SK-N-SH (cell line): ENCODE measurements at regions not wholly inside any gene's neighbourhood (a gene's known extent, or its start where the extent isn't known, plus 50 kb on each side); places are given as distances from the start of the nearest gene placed in this dataset.

ENCODE experiments used
- CTCF ChIA-PET: fragments of 300-600, 350-600 bp; formaldehyde crosslinking; extraction: SDS; loops from one replicate; lab custom pipeline; 2021; lab: Yijun Ruan, JAX
- POLR2A ChIA-PET: fragments of 350-600 bp; sonication (Branson Sonifier 250); formaldehyde crosslinking; extraction: SDS; loops from one replicate; lab custom pipeline; 2020; ENCODE audit warnings: antibody characterized with exemption, inconsistent platforms; lab: Yijun Ruan, JAX
- DNase-seq: peaks from one replicate; pipeline ENCODE4 v3.0.0; 2012
- H2AFZ ChIP-seq: fragments of 200-600 bp; sonication (generic); 2 replicates; pipeline ENCODE4 v1.8.1; 2016; ENCODE audit warnings: antibody characterized with exemption, mild to moderate bottlenecking, low read depth
- H3F3A ChIP-seq: fragments of 200-600 bp; sonication (generic); replicated peaks from 2 replicates; pipeline ENCODE3; 2016; ENCODE audit warnings: antibody characterized with exemption, mild to moderate bottlenecking; ENCODE audit not compliant: insufficient read depth
- H3K27ac ChIP-seq, 2 experiments: fragments of 200-500 bp in 1 of 2; fragments of 200-600 bp in 1 of 2; sonication (Bioruptor generic) in 1 of 2; sonication (generic), shearing (Covaris generic) in 1 of 2; 2 replicates each; pipeline versions ENCODE4 v1.5.1 to v1.6.1; 2014 to 2016; ENCODE audit warnings: low read depth in 2 of 2, inconsistent platforms in 1 of 2, low read length in 1 of 2, mild to moderate bottlenecking in 1 of 2, mixed read lengths in 1 of 2
- H3K27me3 ChIP-seq: fragments of 200-600 bp; sonication (generic), shearing (Covaris generic); 2 replicates; pipeline ENCODE4 v1.6.1; 2016; ENCODE audit warnings: mixed run types; ENCODE audit not compliant: insufficient read depth
- H3K36me3 ChIP-seq, 2 experiments: fragments of 200-500 bp in 1 of 2; fragments of 200-600 bp in 1 of 2; sonication (Bioruptor generic) in 1 of 2; sonication (generic) in 1 of 2; replicated peaks in 1 of 2; 2 replicates each; pipeline versions ENCODE3 to v1.5.1; 2014 to 2016; ENCODE audit warnings: low read length in 1 of 2, mild to moderate bottlenecking in 1 of 2; ENCODE audit not compliant: insufficient read depth in 2 of 2, control insufficient read depth in 1 of 2
- H3K4me1 ChIP-seq, 2 experiments: fragments of 200-500 bp in 1 of 2; fragments of 200-600 bp in 1 of 2; sonication (Bioruptor generic) in 1 of 2; sonication (generic), shearing (Covaris generic) in 1 of 2; 2 replicates each; pipeline versions ENCODE4 v1.5.1 to v1.6.1; 2014 to 2016; ENCODE audit warnings: low read depth in 1 of 2, low read length in 1 of 2, mixed run types in 1 of 2; ENCODE audit not compliant: insufficient read depth in 2 of 2, control insufficient read depth in 1 of 2
- H3K4me2 ChIP-seq: fragments of 200-600 bp; sonication (generic), shearing (Covaris generic); 2 replicates; pipeline ENCODE4 v1.6.1; 2017; ENCODE audit warnings: mixed run types
- H3K4me3 ChIP-seq, 2 experiments: fragments of 200-500 bp in 1 of 2; fragments of 200-600 bp in 1 of 2; sonication (Bioruptor generic) in 1 of 2; sonication (generic), shearing (Covaris generic) in 1 of 2; 2 replicates each; pipeline versions ENCODE4 v1.5.1 to v1.8.1; 2014 to 2016; ENCODE audit warnings: low read depth in 2 of 2, inconsistent platforms in 1 of 2, low read length in 1 of 2, mild to moderate bottlenecking in 1 of 2, mixed read lengths in 1 of 2, moderate library complexity in 1 of 2
- H3K79me2 ChIP-seq: fragments of 200-600 bp; sonication (generic); 2 replicates; pipeline ENCODE4 v1.8.1; 2017; ENCODE audit warnings: mild to moderate bottlenecking; ENCODE audit not compliant: insufficient read depth
- H3K9ac ChIP-seq: fragments of 200-600 bp; sonication (generic); 2 replicates; pipeline ENCODE4 v1.6.1; 2017; ENCODE audit warnings: mixed run types
- H3K9me2 ChIP-seq: fragments of 200-600 bp; sonication (generic); 2 replicates; pipeline ENCODE4 v1.6.1; 2017; ENCODE audit warnings: mixed run types
- H3K9me3 ChIP-seq: fragments of 200-600 bp; sonication (generic); 2 replicates; pipeline ENCODE4 v1.6.1; 2017; ENCODE audit warnings: mixed run types, mild to moderate bottlenecking, moderate library complexity
- H4K20me1 ChIP-seq: fragments of 200-600 bp; sonication (generic); 2 replicates; pipeline ENCODE4 v1.6.1; 2017; ENCODE audit warnings: mild to moderate bottlenecking, mixed run types; ENCODE audit not compliant: insufficient read depth
- CHD2 ChIP-seq: fragments of 150-350 bp; IDR thresholded peaks from 2 replicates; pipeline ENCODE4 v1.6.1; 2018; ENCODE audit warnings: low read length; ENCODE audit not compliant: partially characterized antibody
- EP300 ChIP-seq, 2 experiments: IDR thresholded peaks; 2 replicates each; pipeline versions ENCODE4 v1.4.0 to v1.6.1; 2012; ENCODE audit warnings: borderline replicate concordance in 1 of 2, low read depth in 1 of 2, low read length in 1 of 2
- FOSL2 ChIP-seq: IDR thresholded peaks from 2 replicates; pipeline ENCODE4 v1.4.0; 2012; ENCODE audit warnings: low read depth, mild to moderate bottlenecking, moderate library complexity, borderline replicate concordance
- FOXJ3 ChIP-seq: sonication (generic); formaldehyde crosslinking; IDR thresholded peaks from 2 replicates; pipeline ENCODE4 v1.5.1; 2020; ENCODE audit warnings: mild to moderate bottlenecking, missing genetic modification reagents
- GABPA ChIP-seq: IDR thresholded peaks from 2 replicates; pipeline ENCODE4 v1.4.0; 2012; ENCODE audit warnings: low read depth, mild to moderate bottlenecking
- GATA2 ChIP-seq: sonication (generic); formaldehyde crosslinking; IDR thresholded peaks from 2 replicates; pipeline ENCODE4 v1.5.0; 2020; ENCODE audit warnings: mild to moderate bottlenecking, missing genetic modification reagents
- JUND ChIP-seq: IDR thresholded peaks from 2 replicates; pipeline ENCODE4 v1.4.0; 2012
- NRF1 ChIP-seq: IDR thresholded peaks from 2 replicates; pipeline ENCODE4 v1.6.1; 2012; ENCODE audit warnings: low read depth, mild to moderate bottlenecking, low read length
- POLR2AphosphoS5 ChIP-seq: IDR thresholded peaks from 2 replicates; pipeline ENCODE4 v1.6.1; 2012; ENCODE audit warnings: low read depth, low read length
- RAD21 ChIP-seq: IDR thresholded peaks from 2 replicates; pipeline ENCODE4 v1.6.1; 2012; ENCODE audit warnings: mild to moderate bottlenecking, low read length
- RFX5 ChIP-seq: IDR thresholded peaks from 2 replicates; pipeline ENCODE4 v1.6.1; 2012; ENCODE audit warnings: mild to moderate bottlenecking, improper control_type of control experiment, low read length
- TCF12 ChIP-seq: IDR thresholded peaks from 2 replicates; pipeline ENCODE4 v1.4.0; 2012
- TEAD4 ChIP-seq: IDR thresholded peaks from 2 replicates; pipeline ENCODE4 v1.4.0; 2012; ENCODE audit warnings: mild to moderate bottlenecking, borderline replicate concordance; ENCODE audit not compliant: insufficient read depth
- WGBS: methylation state at CpG from one replicate; pipeline ENCODE4 v1.1.6; 2017; ENCODE audit warnings: low lambda C conversion rate; 5-methylcytosine and 5-hydroxymethylcytosine counted together
- TF ChIP-seq, protein P1 (sequence below): IDR thresholded peaks from 2 replicates; pipeline ENCODE4 v1.4.0; 2012; ENCODE audit warnings: low read depth, borderline replicate concordance
- TF ChIP-seq, protein P2 (sequence below): IDR thresholded peaks from 2 replicates; pipeline ENCODE4 v1.4.0; 2012; ENCODE audit warnings: low read depth, borderline replicate concordance
- TF ChIP-seq, protein P3 (sequence below): fragments of 200-600 bp; sonication (generic); IDR thresholded peaks from 2 replicates; pipeline ENCODE4 v1.6.1; 2017; ENCODE audit warnings: antibody characterized with exemption, mild to moderate bottlenecking, moderate library complexity
- TF ChIP-seq, protein P4 (sequence below): IDR thresholded peaks from 2 replicates; pipeline ENCODE4; 2012
- TF ChIP-seq, protein P5 (sequence below): IDR thresholded peaks from 2 replicates; pipeline ENCODE4 v1.6.1; 2012; ENCODE audit warnings: mild to moderate bottlenecking, low read depth, low read length, moderate library complexity

DNA sequence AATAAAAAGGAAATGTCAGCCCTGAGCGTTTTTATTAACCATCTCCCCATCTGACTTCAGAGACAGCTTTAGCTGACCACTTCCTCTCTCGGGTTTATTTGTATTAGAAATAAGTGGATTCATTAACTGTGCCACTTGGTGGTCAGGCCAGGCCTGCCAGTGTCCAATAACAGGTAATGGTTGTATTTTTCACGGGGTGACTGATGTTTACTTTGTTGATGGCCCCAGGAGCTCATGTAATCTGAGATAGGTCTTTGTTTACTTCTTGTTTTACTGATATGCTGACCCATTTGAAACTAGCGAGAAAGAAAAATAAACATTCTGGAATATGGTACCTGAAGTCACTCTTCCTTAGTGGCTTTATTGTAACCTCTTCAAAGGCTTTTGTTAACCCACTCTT lies 504.3 kb upstream of the SLC35B3 start (continued):
- TF ChIP-seq, protein P1, sequence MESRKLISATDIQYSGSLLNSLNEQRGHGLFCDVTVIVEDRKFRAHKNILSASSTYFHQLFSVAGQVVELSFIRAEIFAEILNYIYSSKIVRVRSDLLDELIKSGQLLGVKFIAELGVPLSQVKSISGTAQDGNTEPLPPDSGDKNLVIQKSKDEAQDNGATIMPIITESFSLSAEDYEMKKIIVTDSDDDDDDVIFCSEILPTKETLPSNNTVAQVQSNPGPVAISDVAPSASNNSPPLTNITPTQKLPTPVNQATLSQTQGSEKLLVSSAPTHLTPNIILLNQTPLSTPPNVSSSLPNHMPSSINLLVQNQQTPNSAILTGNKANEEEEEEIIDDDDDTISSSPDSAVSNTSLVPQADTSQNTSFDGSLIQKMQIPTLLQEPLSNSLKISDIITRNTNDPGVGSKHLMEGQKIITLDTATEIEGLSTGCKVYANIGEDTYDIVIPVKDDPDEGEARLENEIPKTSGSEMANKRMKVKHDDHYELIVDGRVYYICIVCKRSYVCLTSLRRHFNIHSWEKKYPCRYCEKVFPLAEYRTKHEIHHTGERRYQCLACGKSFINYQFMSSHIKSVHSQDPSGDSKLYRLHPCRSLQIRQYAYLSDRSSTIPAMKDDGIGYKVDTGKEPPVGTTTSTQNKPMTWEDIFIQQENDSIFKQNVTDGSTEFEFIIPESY = no peak
- no peak for TF ChIP-seq NRF1
- no peak for TF ChIP-seq TEAD4
- TF ChIP-seq, protein P2, sequence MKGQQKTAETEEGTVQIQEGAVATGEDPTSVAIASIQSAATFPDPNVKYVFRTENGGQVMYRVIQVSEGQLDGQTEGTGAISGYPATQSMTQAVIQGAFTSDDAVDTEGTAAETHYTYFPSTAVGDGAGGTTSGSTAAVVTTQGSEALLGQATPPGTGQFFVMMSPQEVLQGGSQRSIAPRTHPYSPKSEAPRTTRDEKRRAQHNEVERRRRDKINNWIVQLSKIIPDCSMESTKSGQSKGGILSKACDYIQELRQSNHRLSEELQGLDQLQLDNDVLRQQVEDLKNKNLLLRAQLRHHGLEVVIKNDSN = no peak
- TF ChIP-seq JUND = no peak
- no peak for TF ChIP-seq GABPA

DNA sequence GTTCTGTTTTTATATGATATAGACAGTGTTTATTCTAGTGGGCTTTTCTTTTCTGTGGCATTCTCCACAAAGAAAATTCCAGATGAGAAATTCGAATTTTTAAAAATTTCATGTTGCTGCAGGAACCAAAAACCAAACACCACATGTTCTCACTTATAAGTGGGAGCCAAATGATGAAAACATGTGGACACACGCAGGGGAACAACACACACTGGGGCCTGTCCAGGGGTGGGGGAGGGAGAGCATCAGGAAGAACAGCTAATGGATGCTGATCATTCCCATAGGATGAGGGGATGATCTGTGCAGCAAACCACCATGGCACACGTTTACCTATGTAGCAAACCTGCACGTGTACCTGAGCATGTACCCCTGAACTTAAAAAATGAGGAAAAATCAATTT lies 499.0 kb upstream of the SLC35B3 start:
- POLR2A ChIA-PET = no interaction called here
- H2AFZ ChIP-seq = no peak overlapping the region
- TF ChIP-seq TCF12 (no peak), GABPA (no peak), POLR2AphosphoS5 (no peak), FOXJ3 (no peak), RFX5 (no peak), CHD2 (no peak), EP300 (IDR thresholded peaks at IDR 0.05; ENCODE audit: borderline replicate concordance in 1 of 2, low read depth in 1 of 2, low read length in 1 of 2) (no peak), FOSL2 (no peak), RAD21 (no peak), GATA2 (CRISPR knock-in tag) (no peak)
- TF ChIP-seq, protein P3, sequence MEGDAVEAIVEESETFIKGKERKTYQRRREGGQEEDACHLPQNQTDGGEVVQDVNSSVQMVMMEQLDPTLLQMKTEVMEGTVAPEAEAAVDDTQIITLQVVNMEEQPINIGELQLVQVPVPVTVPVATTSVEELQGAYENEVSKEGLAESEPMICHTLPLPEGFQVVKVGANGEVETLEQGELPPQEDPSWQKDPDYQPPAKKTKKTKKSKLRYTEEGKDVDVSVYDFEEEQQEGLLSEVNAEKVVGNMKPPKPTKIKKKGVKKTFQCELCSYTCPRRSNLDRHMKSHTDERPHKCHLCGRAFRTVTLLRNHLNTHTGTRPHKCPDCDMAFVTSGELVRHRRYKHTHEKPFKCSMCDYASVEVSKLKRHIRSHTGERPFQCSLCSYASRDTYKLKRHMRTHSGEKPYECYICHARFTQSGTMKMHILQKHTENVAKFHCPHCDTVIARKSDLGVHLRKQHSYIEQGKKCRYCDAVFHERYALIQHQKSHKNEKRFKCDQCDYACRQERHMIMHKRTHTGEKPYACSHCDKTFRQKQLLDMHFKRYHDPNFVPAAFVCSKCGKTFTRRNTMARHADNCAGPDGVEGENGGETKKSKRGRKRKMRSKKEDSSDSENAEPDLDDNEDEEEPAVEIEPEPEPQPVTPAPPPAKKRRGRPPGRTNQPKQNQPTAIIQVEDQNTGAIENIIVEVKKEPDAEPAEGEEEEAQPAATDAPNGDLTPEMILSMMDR = no peak
- TF ChIP-seq, protein P4, sequence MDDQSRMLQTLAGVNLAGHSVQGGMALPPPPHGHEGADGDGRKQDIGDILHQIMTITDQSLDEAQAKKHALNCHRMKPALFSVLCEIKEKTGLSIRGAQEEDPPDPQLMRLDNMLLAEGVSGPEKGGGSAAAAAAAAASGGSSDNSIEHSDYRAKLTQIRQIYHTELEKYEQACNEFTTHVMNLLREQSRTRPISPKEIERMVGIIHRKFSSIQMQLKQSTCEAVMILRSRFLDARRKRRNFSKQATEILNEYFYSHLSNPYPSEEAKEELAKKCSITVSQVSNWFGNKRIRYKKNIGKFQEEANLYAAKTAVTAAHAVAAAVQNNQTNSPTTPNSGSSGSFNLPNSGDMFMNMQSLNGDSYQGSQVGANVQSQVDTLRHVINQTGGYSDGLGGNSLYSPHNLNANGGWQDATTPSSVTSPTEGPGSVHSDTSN = no peak
- TF ChIP-seq, protein P5, sequence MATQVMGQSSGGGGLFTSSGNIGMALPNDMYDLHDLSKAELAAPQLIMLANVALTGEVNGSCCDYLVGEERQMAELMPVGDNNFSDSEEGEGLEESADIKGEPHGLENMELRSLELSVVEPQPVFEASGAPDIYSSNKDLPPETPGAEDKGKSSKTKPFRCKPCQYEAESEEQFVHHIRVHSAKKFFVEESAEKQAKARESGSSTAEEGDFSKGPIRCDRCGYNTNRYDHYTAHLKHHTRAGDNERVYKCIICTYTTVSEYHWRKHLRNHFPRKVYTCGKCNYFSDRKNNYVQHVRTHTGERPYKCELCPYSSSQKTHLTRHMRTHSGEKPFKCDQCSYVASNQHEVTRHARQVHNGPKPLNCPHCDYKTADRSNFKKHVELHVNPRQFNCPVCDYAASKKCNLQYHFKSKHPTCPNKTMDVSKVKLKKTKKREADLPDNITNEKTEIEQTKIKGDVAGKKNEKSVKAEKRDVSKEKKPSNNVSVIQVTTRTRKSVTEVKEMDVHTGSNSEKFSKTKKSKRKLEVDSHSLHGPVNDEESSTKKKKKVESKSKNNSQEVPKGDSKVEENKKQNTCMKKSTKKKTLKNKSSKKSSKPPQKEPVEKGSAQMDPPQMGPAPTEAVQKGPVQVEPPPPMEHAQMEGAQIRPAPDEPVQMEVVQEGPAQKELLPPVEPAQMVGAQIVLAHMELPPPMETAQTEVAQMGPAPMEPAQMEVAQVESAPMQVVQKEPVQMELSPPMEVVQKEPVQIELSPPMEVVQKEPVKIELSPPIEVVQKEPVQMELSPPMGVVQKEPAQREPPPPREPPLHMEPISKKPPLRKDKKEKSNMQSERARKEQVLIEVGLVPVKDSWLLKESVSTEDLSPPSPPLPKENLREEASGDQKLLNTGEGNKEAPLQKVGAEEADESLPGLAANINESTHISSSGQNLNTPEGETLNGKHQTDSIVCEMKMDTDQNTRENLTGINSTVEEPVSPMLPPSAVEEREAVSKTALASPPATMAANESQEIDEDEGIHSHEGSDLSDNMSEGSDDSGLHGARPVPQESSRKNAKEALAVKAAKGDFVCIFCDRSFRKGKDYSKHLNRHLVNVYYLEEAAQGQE = no peak
- TF ChIP-seq, all 33 proteins: peak for 0
- Histone ChIP-seq H3K27me3 (no peaks in the 10 kb centered on the region), H3K36me3 (no peaks in the 10 kb centered on the region), H3K4me3 (no peak overlapping the region), H3K27ac (no peak overlapping the region), H4K20me1 (no peaks in the 10 kb centered on the region), H3F3A (no peaks in the 10 kb centered on the region), H3K4me2 (no peak overlapping the region), H3K9me2 (no peaks in the 10 kb centered on the region), H3K79me2 (no peaks in the 10 kb centered on the region), H3K4me1 (no peaks in the 10 kb centered on the region), H3K9me3 (no peaks in the 10 kb centered on the region), H3K9ac (no peak overlapping the region)
- no peak for DNase-seq
- WGBS = 5% methylated on average over 4 of the region's 4 CpGs
- CTCF ChIA-PET = no interaction called here
